GM18870 (cell line): ENCODE measurements at regions not wholly inside any gene's neighbourhood (a gene's known extent, or its start where the extent isn't known, plus 50 kb on each side); places are given as distances from the start of the nearest gene placed in this dataset.
"Not testable (repeated sequence)": the region's sequence is repeated elsewhere in the genome, so short reads cannot be mapped to it uniquely, and the experiment has no call there.

Experiments
- ATAC-seq: cut with Tn5 transposase; IDR thresholded peaks from one replicate; pipeline ENCODE4 v1.9.1; 2021; ENCODE audit warnings: moderate library complexity; ENCODE audit not compliant: unreplicated experiment

DNA sequence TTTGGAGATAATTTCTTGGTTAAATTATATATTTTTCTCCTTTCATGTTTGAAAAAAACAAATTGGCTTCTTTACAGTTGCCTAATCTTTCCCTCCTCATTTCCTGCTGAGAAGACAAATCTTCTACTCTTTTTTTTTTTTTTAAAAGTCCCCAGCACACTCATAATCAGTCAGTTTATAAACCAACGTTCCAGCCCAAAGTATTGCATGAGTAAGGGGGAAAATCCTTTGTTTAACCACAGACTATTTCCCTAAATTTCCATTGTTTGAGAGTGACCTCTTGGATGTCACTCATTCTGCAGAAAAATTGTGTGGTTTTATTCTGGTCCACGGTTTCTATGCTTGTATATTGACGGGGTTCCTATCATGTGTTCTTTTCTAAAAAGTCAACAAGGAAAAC, 55.1 kb upstream of the TLR4 start:
- ATAC-seq: no peak

DNA sequence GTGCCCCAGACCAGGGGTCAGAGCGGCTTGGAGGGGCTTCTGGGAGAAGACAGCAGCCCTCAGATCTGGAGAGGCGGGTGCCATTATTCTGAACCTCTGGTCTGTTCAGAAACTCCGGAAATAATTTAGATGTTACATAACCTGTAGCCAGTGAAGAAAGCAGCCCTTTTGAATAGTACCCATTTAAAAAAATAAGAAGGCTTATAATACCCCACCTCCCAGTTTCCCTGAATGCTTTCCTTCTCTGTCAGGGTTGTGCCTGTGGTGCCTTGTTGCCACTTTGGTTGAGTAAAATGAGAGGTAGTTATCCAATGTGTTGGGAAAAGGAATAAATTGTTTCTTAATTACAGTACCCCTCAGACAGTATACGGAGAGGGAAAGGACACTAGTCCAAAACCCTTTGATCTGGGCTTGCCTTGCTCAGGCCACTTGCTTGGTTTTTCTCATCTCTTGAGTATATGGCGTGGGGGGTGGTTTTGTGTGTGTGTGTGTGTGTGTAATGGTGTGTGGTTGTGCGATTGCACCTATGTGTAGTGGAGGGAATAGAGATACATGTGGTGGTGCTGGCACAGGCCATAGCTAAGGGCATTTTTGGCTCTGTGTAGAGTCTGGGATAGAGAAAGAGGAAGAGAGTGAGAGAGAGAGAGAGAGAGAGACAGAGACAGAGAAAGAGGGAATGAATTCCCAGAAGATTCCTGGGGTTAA, 59.1 kb upstream of the TLR4 start:
- peak; percentile 3 for ATAC-seq

DNA sequence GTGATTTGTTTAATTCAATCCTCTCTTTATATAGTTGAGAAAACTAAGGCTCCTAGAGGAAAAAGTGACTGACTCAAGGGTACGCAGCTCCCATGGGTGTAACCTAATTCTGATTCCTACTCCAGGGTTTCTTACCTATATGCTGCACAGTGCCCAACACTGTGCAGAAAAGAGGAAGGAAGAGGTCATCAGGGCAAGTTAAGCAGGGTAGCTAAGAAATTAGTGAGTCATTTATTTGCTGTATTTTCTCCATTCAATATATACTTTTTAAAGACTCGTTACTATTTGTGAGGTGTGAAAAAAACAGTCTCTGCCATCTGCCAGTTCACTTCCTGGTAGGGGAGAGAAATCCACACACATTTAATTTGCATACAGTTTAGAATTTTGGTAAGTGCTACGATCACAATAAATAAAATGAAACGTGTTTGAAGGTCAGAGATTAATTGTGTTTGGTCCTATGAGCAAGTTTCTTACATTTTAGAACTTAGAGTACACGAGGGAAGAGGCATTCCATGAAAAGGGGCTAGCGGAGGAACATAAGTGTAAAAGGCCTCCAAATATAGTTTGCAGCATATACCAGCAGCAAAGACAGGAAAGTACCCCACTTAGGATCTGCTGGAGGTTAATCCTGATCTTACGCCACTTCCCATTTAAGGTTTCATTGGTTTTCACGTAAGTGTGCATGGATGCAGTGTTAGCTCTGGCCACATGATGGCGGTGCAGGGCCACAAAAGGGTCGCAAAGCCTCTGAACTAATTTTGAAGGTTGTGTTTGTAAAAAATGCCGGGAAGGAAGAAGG, 59.9 kb upstream of the TLR4 start:
- peak; percentile 75 for ATAC-seq

- no peak for ATAC-seq
Measured at GRCh38 chr9:117643288-117643654, 60.9 kb upstream of the TLR4 start.

GRCh38 chr9:117642571-117643287, 61.5 kb upstream of the TLR4 start:
- ATAC-seq: not testable (repeated sequence)

DNA sequence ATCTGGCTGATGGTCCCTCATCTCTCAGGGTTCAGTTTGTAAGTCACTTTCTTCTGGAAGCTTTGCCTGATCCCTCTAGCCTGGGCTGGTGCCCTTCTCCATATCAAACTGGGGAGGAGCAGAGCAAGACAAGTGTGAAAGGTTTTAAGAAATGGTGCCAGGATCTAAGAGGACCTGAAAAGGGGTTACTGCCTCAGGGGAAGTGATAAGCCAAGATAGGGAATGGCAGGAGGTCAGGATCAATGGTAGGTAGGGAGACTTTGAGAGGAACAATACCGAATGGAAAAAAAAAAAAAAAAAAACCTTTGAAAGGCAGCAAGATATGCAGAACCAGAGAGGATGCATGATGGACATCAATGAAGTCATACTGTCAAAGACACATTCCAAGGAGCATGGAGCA, 67.5 kb upstream of the TLR4 start:
- ATAC-seq: no peak

GRCh38 chr9:117625154-117625553, 79.0 kb upstream of the TLR4 start:
- ATAC-seq: no peak

DNA sequence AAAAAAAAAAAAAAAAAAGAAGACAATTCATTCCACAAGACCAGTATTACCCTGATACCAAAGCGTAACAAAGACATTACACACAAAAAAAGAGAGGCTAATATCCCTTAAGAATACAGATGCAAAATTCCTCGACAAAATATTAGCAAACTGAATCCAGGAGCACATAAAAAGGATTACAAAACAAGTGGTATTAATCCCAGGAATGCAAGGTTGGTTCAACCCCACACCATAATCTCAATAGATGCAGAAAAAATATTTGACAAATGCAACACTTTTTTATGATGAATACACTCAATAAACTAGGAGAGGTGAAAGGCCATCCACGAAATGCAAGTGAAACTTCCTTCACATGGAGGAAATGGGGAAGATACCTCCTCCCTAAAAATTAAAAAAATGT, 80.1 kb upstream of the TLR4 start:
- ATAC-seq: no peak

GRCh38 chr9:117622347-117622746, 81.9 kb upstream of the TLR4 start:
- no peak for ATAC-seq

DNA sequence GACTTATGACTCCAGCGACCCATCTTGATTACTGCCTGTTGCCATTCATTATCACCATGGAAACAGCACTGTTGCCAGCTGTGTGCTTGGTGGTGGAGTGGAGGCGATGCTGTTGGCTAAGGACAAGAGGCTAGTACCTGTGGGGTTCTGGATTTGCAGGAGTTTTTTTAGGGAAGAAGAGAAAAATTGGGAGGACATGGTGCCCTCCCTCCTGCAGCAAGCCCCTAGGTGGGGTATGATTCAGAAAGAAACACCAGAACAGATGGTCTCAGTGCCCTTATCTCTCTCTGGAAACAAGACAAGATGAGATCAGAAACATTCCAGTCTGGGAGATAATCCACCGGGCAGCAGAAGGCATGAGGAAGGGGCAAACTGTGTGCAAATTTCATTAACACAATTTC, 87.8 kb upstream of the TLR4 start:
- no peak for ATAC-seq

DNA sequence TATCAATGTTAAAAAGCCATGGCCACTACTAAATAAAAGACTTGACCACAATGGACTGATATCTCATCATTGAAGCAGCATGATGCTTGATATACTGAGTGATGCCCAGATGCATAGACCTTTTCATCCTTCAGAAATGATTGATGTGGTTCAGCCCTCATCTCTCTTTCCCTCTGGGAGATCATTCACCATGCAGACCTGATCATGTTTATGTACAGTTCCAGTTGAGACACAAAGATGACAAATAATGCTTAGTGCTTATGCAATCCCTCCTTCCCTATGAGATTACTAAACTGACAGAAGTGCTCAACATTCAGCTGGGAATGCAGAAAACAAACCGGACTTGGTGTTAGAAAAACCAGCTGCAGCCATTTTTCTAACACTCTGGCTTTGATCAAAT, 91.9 kb upstream of the TLR4 start:
- no peak for ATAC-seq

DNA sequence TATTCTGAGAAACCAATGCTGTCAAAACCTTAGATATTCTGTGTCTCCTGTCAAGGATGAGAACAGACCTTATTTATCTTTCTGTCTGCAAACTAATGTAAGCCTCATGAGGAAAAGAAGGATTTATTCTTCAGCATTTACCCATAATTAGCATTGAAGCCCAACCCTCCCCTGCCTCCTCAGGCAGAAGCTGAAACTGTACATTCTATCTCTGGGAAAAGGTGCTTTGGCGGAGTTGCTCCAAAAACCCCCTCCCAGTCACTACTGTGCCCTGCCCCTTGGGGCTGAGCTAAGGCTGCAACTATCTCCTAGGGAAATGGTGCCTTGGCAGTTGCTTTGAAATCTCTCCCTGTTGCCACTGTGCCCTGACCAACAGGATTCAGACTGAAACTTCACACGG, 106.2 kb upstream of the TLR4 start:
- ATAC-seq: no peak

DNA sequence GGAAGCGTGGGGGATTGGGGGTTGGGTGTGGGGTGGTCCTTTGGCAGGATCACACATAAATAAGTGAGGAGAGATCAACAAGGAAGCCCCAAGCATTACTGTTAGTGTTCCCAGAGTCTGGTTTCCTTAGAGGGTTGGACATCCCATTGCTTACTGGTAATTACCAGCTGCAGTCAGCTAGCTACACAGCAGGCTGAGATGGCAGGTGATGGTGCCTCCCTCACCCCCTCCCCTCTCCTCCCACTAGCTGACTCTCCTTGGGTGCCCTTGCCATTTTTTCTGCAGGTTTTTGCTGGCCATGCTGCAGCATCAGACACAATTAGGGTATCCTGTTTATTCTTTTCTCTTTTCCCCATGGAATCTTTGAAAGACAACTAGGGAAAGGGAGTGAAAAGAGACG, 107.5 kb upstream of the TLR4 start:
- no peak for ATAC-seq

GRCh38 chr9:117595650-117596049, 108.6 kb upstream of the TLR4 start:
- no peak for ATAC-seq

- no peak for ATAC-seq
Measured at GRCh38 chr9:117587263-117587662, 116.9 kb upstream of the TLR4 start.

GRCh38 chr9:117574099-117574498, 130.1 kb upstream of the TLR4 start:
- no peak for ATAC-seq

GRCh38 chr9:117564839-117565238, 139.4 kb upstream of the TLR4 start:
- no peak for ATAC-seq

DNA sequence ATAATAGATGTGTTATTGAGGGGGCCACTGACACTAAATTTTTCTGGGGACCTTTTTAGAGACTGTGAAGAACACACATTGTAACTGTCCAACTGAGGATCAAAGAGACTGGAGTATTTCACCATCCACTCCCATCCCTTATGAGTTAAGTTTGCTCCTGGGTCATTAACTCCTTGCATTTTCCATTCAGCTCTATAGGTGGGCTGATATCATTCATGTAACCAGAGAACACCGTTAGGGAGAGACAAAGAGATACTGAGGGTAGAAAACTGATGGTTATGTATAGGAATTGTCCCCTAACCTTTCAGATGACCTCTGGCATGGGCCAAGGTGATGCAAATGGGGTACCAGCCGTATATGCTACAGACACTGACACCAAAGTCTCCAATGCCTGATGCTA, 142.4 kb upstream of the TLR4 start:
- ATAC-seq: no peak

DNA sequence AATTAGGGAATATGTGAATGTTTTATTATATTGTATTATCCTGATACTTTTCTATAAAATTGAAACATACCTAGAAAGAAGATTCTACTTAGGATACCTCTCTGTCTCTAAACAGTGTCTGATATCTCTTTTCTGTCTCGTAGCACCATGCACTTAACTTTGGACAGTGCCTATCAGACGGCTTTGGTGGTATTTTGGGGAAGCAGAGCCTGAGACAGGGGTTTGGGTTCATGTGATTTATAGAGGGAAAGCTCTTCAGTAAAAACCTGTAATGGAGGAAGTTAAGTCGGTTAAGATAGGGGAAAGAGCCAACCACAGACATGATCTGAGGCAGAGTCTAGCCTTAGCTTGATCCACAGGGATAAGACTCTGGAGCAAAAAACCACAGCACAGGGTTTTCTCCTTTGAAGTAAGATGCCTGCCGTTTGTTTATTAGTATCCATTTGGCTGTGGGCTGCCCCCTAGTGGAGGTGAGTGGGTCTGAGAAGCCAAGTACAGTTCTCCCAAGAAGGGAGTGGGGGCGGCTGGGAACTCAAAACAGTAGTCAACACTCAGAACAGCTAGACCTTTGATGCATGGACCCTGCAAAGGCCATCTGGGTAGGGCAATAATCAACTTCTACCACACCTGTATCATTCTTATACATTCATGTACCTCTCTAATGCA, 141.2 kb upstream of the ASTN2 start:
- peak; percentile 65 for ATAC-seq

DNA sequence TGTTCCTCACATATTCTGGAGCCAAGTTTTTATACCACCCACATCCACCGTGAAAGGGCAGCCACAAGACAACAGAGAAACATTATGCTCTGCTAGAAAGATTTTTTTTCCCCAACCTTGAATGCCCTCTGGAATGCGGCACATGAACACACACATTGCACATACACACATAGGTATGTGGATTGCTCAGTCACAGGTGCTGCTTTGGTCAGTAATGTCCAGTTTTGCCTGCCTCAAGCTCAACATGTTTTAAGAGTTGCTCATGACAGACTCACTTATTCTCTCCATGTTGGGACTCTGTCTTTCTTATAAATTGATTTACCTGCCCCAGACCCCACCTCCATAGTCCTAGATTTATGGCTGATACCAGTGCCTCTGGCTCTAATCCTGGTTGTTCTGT, 138.0 kb upstream of the ASTN2 start:
- no peak for ATAC-seq

GRCh38 chr9:117551171-117551570, 136.3 kb upstream of the ASTN2 start:
- no peak for ATAC-seq
